AG09319 (cell line): ENCODE measurements at regions not wholly inside any gene's neighbourhood (a gene's known extent, or its start where the extent isn't known, plus 50 kb on each side); places are given as distances from the start of the nearest gene placed in this dataset.

ENCODE experiments used
- DNase-seq: peaks from one replicate; pipeline ENCODE4 v3.0.0-alpha.2; 2010; ENCODE audit warnings: low read depth; ENCODE audit errors: extremely low read depth
- CTCF ChIP-seq: IDR thresholded peaks from 2 replicates; pipeline ENCODE4 v1.5.1; 2011; ENCODE audit warnings: low read depth, mild to moderate bottlenecking, inconsistent platforms, low read length, moderate library complexity

GRCh38 chr5:44637916-44638869 is 170.6 kb upstream of the MRPS30 start:
- DNase-seq: no peak
- TF ChIP-seq CTCF: no peak

GRCh38 chr5:44632344-44632743 is 176.4 kb upstream of the MRPS30 start:
- TF ChIP-seq CTCF: no peak
- DNase-seq: no peak

- no peak for TF ChIP-seq CTCF
- DNase-seq: no peak
Observed at GRCh38 chr5:44626846-44627245, 181.9 kb upstream of the MRPS30 start.

GRCh38 chr5:44622331-44622730 is 186.4 kb upstream of the MRPS30 start:
- no peak for TF ChIP-seq CTCF
- no peak for DNase-seq

GRCh38 chr5:44619875-44620610 is 188.7 kb upstream of the MRPS30 start:
- DNase-seq: no peak
- no peak for TF ChIP-seq CTCF

GRCh38 chr5:44614845-44615244 is 193.9 kb upstream of the MRPS30 start:
- no peak for DNase-seq
- no peak for TF ChIP-seq CTCF

GRCh38 chr5:44613936-44614335 is 194.8 kb upstream of the MRPS30 start:
- no peak for TF ChIP-seq CTCF

More at GRCh38 chr5:44613936-44614335, 194.8 kb upstream of the MRPS30 start:
- no peak for DNase-seq
